Esophagus squamous epithelium (tissue), 5 donors: ENCODE measurements at regions not wholly inside any gene's neighbourhood (a gene's known extent, or its start where the extent isn't known, plus 50 kb on each side); places are given as distances from the start of the nearest gene placed in this dataset.
A peak's percentile ranks its signal among the peaks of the same experiment; 100 is the strongest.

Source experiments
- DNase-seq: peaks from one replicate; lab custom pipeline; 2025; lab: John Stamatoyannopoulos, UW
- H3K27ac ChIP-seq, 4 donors: fragments of 200-600 bp; sonication (generic); one replicate each; pipeline ENCODE4 v1.5.1; 2016 to 2019; ENCODE audit warnings: mild to moderate bottlenecking in 1 of 4
- H3K27me3 ChIP-seq, 4 donors: fragments of 200-600 bp; sonication (generic); 1 replicate in 3 of 4; 2 replicates in 1 of 4; pipeline versions ENCODE4 v1.5.1 to v1.6.0; 2017 to 2021; ENCODE audit warnings: antibody characterized with exemption in 1 of 4
- H3K36me3 ChIP-seq, 3 donors: fragments of 200-600 bp; sonication (generic); one replicate each; pipeline ENCODE4 v1.5.1; 2016 to 2019
- H3K4me1 ChIP-seq, 3 donors: fragments of 200-600 bp; sonication (generic); one replicate each; pipeline ENCODE4 v1.5.1; 2017 to 2019
- H3K4me3 ChIP-seq, 4 donors: fragments of 200-600 bp; sonication (generic); 1 replicate in 3 of 4; 2 replicates in 1 of 4; pipeline ENCODE4 v1.5.1; 2016 to 2019; ENCODE audit warnings: mild to moderate bottlenecking in 2 of 4, moderate library complexity in 1 of 4
- H3K9me3 ChIP-seq, 3 donors: fragments of 200-600 bp; sonication (generic); one replicate each; pipeline ENCODE4 v1.5.1; 2016 to 2019
- CTCF ChIP-seq, 6 experiments: fragments of 450-650 bp in 4 of 6; fragments of 200-600 bp in 2 of 6; sonication (generic) in 2 of 6; IDR thresholded peaks; one replicate each; pipeline ENCODE4 v1.5.1; 2016 to 2019; ENCODE audit warnings: antibody characterized with exemption in 6 of 6, mild to moderate bottlenecking in 4 of 6, moderate library complexity in 4 of 6
- POLR2A ChIP-seq, 4 donors: fragments of 450-650 bp; IDR thresholded peaks; one replicate each; pipeline ENCODE4 v1.6.1; 2017; ENCODE audit warnings: antibody characterized with exemption in 4 of 4, mild to moderate bottlenecking in 4 of 4, moderate library complexity in 3 of 4
- WGBS, 2 donors: methylation state at CpG; one replicate each; pipeline ENCODE4 v1.1.5; 2018; 5-methylcytosine and 5-hydroxymethylcytosine counted together
- intact Hi-C: fragments of 100-400 bp; cut with DNase I; formaldehyde crosslinking; loops from one replicate; pipeline ENCODE4 v1.15.0; 2022
- donor health status: DM: yes; HTN: yes; CAD: no.

- intact Hi-C loops, result loop anchor here (10.0 kb wide), 1 partner anchor 434 kb away; the partner anchor contains the start of gene COL28A1
- DNase-seq, result no peak
- Histone ChIP-seq H3K9me3 (no peaks in the 10 kb centered on the region), H3K27me3 (no peaks in the 10 kb centered on the region), H3K4me3 (peak overlapping the region in 1 of 4 donors; percentile 25), H3K36me3 (no peaks in the 10 kb centered on the region), H3K27ac (peak overlapping the region; percentile 12 to 80 (median 52)), H3K4me1 (peaks cover 14 to 39% (median 15%) of the 10 kb centered on the region in 3 donors)
- WGBS, 2 donors, result 35 to 52% methylated on average over 8 of the region's 8 CpGs
- TF ChIP-seq CTCF (IDR thresholded peaks at IDR 0.05), result no peak
- TF ChIP-seq POLR2A (IDR thresholded peaks at IDR 0.05), result no peak
Observed at GRCh38 chr7:7100432-7100849, 81.9 kb upstream of the C1GALT1 start.

GRCh38 chr7:7102906-7103305, 79.4 kb upstream of the C1GALT1 start:
- H3K36me3 ChIP-seq, result no peaks in the 10 kb centered on the region
- TF ChIP-seq CTCF (IDR thresholded peaks at IDR 0.05), result no peak
- TF ChIP-seq POLR2A (IDR thresholded peaks at IDR 0.05), result no peak
- H3K27me3 ChIP-seq, result no peaks in the 10 kb centered on the region
- no peaks in the 10 kb centered on the region for H3K9me3 ChIP-seq
- DNase-seq, result no peak
- intact Hi-C loops, result loop anchor here (10.0 kb wide), 1 partner anchor 432 kb away; the partner anchor contains the start of gene COL28A1
- peak overlapping the region in 3 of 4 donors; percentile 13 to 45 (median 21) for H3K4me3 ChIP-seq
- peak overlapping the region; percentile 23 to 71 (median 62) for H3K27ac ChIP-seq
- H3K4me1 ChIP-seq, result peaks cover 14 to 39% (median 15%) of the 10 kb centered on the region in 3 donors
- WGBS, 2 donors, result 13 to 56% methylated on average over 10 to 12 of the region's 12 CpGs

GRCh38 chr7:7103343-7104313, 78.7 kb upstream of the C1GALT1 start:
- Histone ChIP-seq H3K36me3 (no peaks in the 10 kb centered on the region), H3K4me3 (peak overlapping the region in 3 of 4 donors; percentile 13 to 45 (median 21)), H3K9me3 (peaks cover 0 to under 1% (median 0%) of the 10 kb centered on the region in 3 donors), H3K27ac (peak overlapping the region; percentile 23 to 71 (median 62)), H3K4me1 (peaks cover 14 to 39% (median 15%) of the 10 kb centered on the region in 3 donors), H3K27me3 (no peaks in the 10 kb centered on the region)
- peak in 5 of 6 experiments; percentile 53 to 75 (median 68) for TF ChIP-seq CTCF (IDR thresholded peaks at IDR 0.05)
- TF ChIP-seq POLR2A (IDR thresholded peaks at IDR 0.05), result no peak
- WGBS, 2 donors, result 74 to 76% methylated on average over 27 to 29 of the region's 29 CpGs
- intact Hi-C loops, result loop anchor here (10.0 kb wide), 1 partner anchor 431 kb away; the partner anchor contains the start of gene COL28A1
- DNase-seq, result no peak

GRCh38 chr7:7104314-7104698, 78.0 kb upstream of the C1GALT1 start:
- H3K36me3 ChIP-seq, result no peaks in the 10 kb centered on the region
- H3K9me3 ChIP-seq, result peaks cover 0 to 7% (median 0%) of the 10 kb centered on the region in 3 donors
- WGBS, 2 donors, result 63% methylated on average over 7 of the region's 7 CpGs
- DNase-seq, result no peak
- H3K4me1 ChIP-seq, result peaks cover 14 to 35% (median 14%) of the 10 kb centered on the region in 3 donors
- intact Hi-C loops, result loop anchor here (10.0 kb wide), 1 partner anchor 430 kb away; the partner anchor contains the start of gene COL28A1
- no peak overlapping the region for H3K27ac ChIP-seq
- H3K4me3 ChIP-seq, result no peak overlapping the region
- H3K27me3 ChIP-seq, result no peaks in the 10 kb centered on the region
- TF ChIP-seq POLR2A (IDR thresholded peaks at IDR 0.05) (no peak), CTCF (IDR thresholded peaks at IDR 0.05) (no peak)
